ENCODE measurements at regions not wholly inside any gene's neighbourhood (a gene's known extent, or its start where the extent isn't known, plus 50 kb on each side); places are given as distances from the start of the nearest gene placed in this dataset.

- ATAC-seq (ENCODE audit: insufficient number of reproducible peaks, low FRiP score, low read depth): no peak
- no peaks in the 10 kb centered on the region for H3K27me3 ChIP-seq (replicated peaks; ENCODE audit: insufficient read depth)
- no peak for TF ChIP-seq CTCF (IDR thresholded peaks at IDR 0.05)
- no peak overlapping the region for H3K4me3 ChIP-seq
- no peaks in the 10 kb centered on the region for H3K36me3 ChIP-seq
- no peak overlapping the region for H3K27ac ChIP-seq
- DNase-seq (ENCODE audit: low spot score): no peak
- H3K9me3 ChIP-seq: no peaks in the 10 kb centered on the region
- H3K4me1 ChIP-seq (ENCODE audit: control insufficient read depth in 1 of 2, low read depth in 2 of 2): peaks cover 0 to 6% of the 10 kb centered on the region in 2 donors
Measured at GRCh38 chr3:168803536-168803935, 707.8 kb upstream of the GOLIM4 start.

GRCh38 chr3:168802766-168803165, 707.0 kb upstream of the GOLIM4 start:
- H3K4me3 ChIP-seq: no peak overlapping the region
- H3K27ac ChIP-seq: no peak overlapping the region
- peaks cover 0 to 6% of the 10 kb centered on the region in 2 donors for H3K4me1 ChIP-seq (ENCODE audit: control insufficient read depth in 1 of 2, low read depth in 2 of 2)
- H3K27me3 ChIP-seq (replicated peaks; ENCODE audit: insufficient read depth): no peaks in the 10 kb centered on the region
- no peak for ATAC-seq (ENCODE audit: insufficient number of reproducible peaks, low FRiP score, low read depth)
- H3K36me3 ChIP-seq: no peaks in the 10 kb centered on the region
- DNase-seq (ENCODE audit: low spot score): no peak
- TF ChIP-seq CTCF (IDR thresholded peaks at IDR 0.05): no peak
- no peaks in the 10 kb centered on the region for H3K9me3 ChIP-seq

- H3K27me3 ChIP-seq (replicated peaks; ENCODE audit: insufficient read depth): no peaks in the 10 kb centered on the region
- DNase-seq (ENCODE audit: low spot score) (no peak), ATAC-seq (ENCODE audit: insufficient number of reproducible peaks, low FRiP score, low read depth) (no peak)
- peaks cover 0 to 6% of the 10 kb centered on the region in 2 donors for H3K4me1 ChIP-seq (ENCODE audit: control insufficient read depth in 1 of 2, low read depth in 2 of 2)
- TF ChIP-seq CTCF (IDR thresholded peaks at IDR 0.05): no peak
- H3K36me3 ChIP-seq: no peaks in the 10 kb centered on the region
- no peak overlapping the region for H3K4me3 ChIP-seq
- H3K27ac ChIP-seq: no peak overlapping the region
- no peaks in the 10 kb centered on the region for H3K9me3 ChIP-seq
Measured at GRCh38 chr3:168801794-168802193, 706.1 kb upstream of the GOLIM4 start.

- H3K27me3 ChIP-seq (replicated peaks; ENCODE audit: insufficient read depth): no peaks in the 10 kb centered on the region
- H3K4me1 ChIP-seq (ENCODE audit: control insufficient read depth in 1 of 2, low read depth in 2 of 2): no peaks in the 10 kb centered on the region
- no peak for ATAC-seq (ENCODE audit: insufficient number of reproducible peaks, low FRiP score, low read depth)
- no peaks in the 10 kb centered on the region for H3K36me3 ChIP-seq
- no peaks in the 10 kb centered on the region for H3K9me3 ChIP-seq
- no peak for TF ChIP-seq CTCF (IDR thresholded peaks at IDR 0.05)
- no peak overlapping the region for H3K27ac ChIP-seq
- no peak overlapping the region for H3K4me3 ChIP-seq
- no peak for DNase-seq (ENCODE audit: low spot score)
Measured at GRCh38 chr3:168796339-168796738, 700.6 kb upstream of the GOLIM4 start.

- Histone ChIP-seq H3K27me3 (replicated peaks; ENCODE audit: insufficient read depth) (no peaks in the 10 kb centered on the region), H3K9me3 (no peaks in the 10 kb centered on the region), H3K4me3 (no peak overlapping the region), H3K27ac (no peak overlapping the region), H3K36me3 (no peaks in the 10 kb centered on the region), H3K4me1 (ENCODE audit: control insufficient read depth in 1 of 2, low read depth in 2 of 2) (no peaks in the 10 kb centered on the region)
- no peak for TF ChIP-seq CTCF (IDR thresholded peaks at IDR 0.05)
- no peak for DNase-seq (ENCODE audit: low spot score)
- no peak for ATAC-seq (ENCODE audit: insufficient number of reproducible peaks, low FRiP score, low read depth)
Measured at GRCh38 chr3:168794427-168794826, 698.7 kb upstream of the GOLIM4 start.
